CD14-positive monocyte (primary cell): ENCODE measurements at regions not wholly inside any gene's neighbourhood (a gene's known extent, or its start where the extent isn't known, plus 50 kb on each side); places are given as distances from the start of the nearest gene placed in this dataset.
A peak's percentile ranks its signal among the peaks of the same experiment; 100 is the strongest.
"Not testable (repeated sequence)": the region's sequence is repeated elsewhere in the genome, so short reads cannot be mapped to it uniquely, and the experiment has no call there.

ENCODE experiments used
- DNase-seq, 3 donors: peaks; one replicate each; pipeline ENCODE4 v3.0.0-alpha.2; 2011 to 2022
- H2AFZ ChIP-seq: 2 replicates; pipeline ENCODE4 v1.6.0; 2012; ENCODE audit warnings: mild to moderate bottlenecking, low read depth, low read length, inconsistent platforms; ENCODE audit not compliant: insufficient read depth, poor library complexity, severe bottlenecking
- H3K27ac ChIP-seq, 2 donors: 1 replicate in 1 of 2; 2 replicates in 1 of 2; pipeline ENCODE4 v1.5.1; 2012 to 2013; ENCODE audit warnings: low read length in 2 of 2, control low read depth in 1 of 2, inconsistent platforms in 1 of 2, low read depth in 1 of 2, mild to moderate bottlenecking in 1 of 2
- H3K27me3 ChIP-seq, 2 donors: one replicate each; pipeline versions ENCODE4 v1.6.0 to v1.6.1; 2011 to 2013; ENCODE audit warnings: low read length in 2 of 2; ENCODE audit not compliant: control insufficient read depth in 2 of 2, insufficient read depth in 2 of 2
- H3K36me3 ChIP-seq, 2 donors: replicated peaks in 1 of 2; 1 replicate in 1 of 2; 2 replicates in 1 of 2; pipeline versions ENCODE4 v1.5.1 to v1.6.1; 2012 to 2013; ENCODE audit warnings: low read length in 2 of 2, control low read depth in 1 of 2, inconsistent platforms in 1 of 2, mild to moderate bottlenecking in 1 of 2; ENCODE audit not compliant: insufficient read depth in 2 of 2, control insufficient read depth in 1 of 2
- H3K4me1 ChIP-seq, 2 donors: 1 replicate in 1 of 2; 2 replicates in 1 of 2; pipeline versions ENCODE4 v1.5.1 to v1.6.1; 2012 to 2013; ENCODE audit warnings: low read length in 2 of 2, control low read depth in 1 of 2, inconsistent platforms in 1 of 2, mild to moderate bottlenecking in 1 of 2, moderate library complexity in 1 of 2; ENCODE audit not compliant: insufficient read depth in 2 of 2, control insufficient read depth in 1 of 2
- H3K4me2 ChIP-seq: replicated peaks from 2 replicates; pipeline ENCODE3; 2012; ENCODE audit warnings: low read length, moderate library complexity, mild to moderate bottlenecking; ENCODE audit not compliant: poor library complexity, severe bottlenecking; ENCODE audit errors: extremely low read depth
- H3K4me3 ChIP-seq, 3 experiments: fragments of 200-600 bp in 1 of 3; sonication (generic) in 1 of 3; replicated peaks in 1 of 3; 1 replicate in 2 of 3; 2 replicates in 1 of 3; pipeline ENCODE4 v1.5.1; 2011 to 2013; ENCODE audit warnings: low read length in 3 of 3, mild to moderate bottlenecking in 3 of 3, control low read depth in 2 of 3, low read depth in 2 of 3, inconsistent platforms in 1 of 3, moderate library complexity in 1 of 3
- H3K79me2 ChIP-seq: 2 replicates; pipeline ENCODE4 v1.6.0; 2012; ENCODE audit warnings: mild to moderate bottlenecking, control low read depth, inconsistent platforms, low read length, moderate library complexity; ENCODE audit not compliant: insufficient read depth
- H3K9ac ChIP-seq: 2 replicates; pipeline ENCODE4 v1.6.0; 2017; ENCODE audit warnings: low read length, mild to moderate bottlenecking; ENCODE audit not compliant: insufficient read depth, poor library complexity, severe bottlenecking
- H3K9me3 ChIP-seq, 2 donors: replicated peaks in 1 of 2; 1 replicate in 1 of 2; 2 replicates in 1 of 2; pipeline versions ENCODE4 v1.5.1 to v1.6.1; 2012 to 2013; ENCODE audit warnings: low read length in 2 of 2, control low read depth in 1 of 2; ENCODE audit not compliant: control insufficient read depth in 1 of 2, insufficient read depth in 1 of 2
- H4K20me1 ChIP-seq: 2 replicates; pipeline ENCODE4 v1.6.0; 2012; ENCODE audit warnings: mild to moderate bottlenecking, low read length, control low read depth, moderate library complexity; ENCODE audit not compliant: insufficient read depth
- H3K27ac Mint-ChIP-seq, 7 donors: one replicate each; pipeline ENCODE4 v1.8.0; 2020; ENCODE audit warnings: mild to moderate bottlenecking in 7 of 7, mixed read lengths in 7 of 7, moderate library complexity in 6 of 7, inconsistent platforms in 2 of 7
- H3K27me3 Mint-ChIP-seq, 3 donors: one replicate each; pipeline ENCODE4 v1.8.0; 2021 to 2022; ENCODE audit warnings: low read depth in 3 of 3, mild to moderate bottlenecking in 3 of 3, mixed read lengths in 3 of 3, moderate library complexity in 3 of 3, inconsistent platforms in 1 of 3
- H3K36me3 Mint-ChIP-seq, 2 donors: one replicate each; pipeline ENCODE4 v1.8.0; 2020; ENCODE audit warnings: mixed read lengths in 2 of 2, inconsistent platforms in 1 of 2, mild to moderate bottlenecking in 1 of 2
- H3K4me1 Mint-ChIP-seq: one replicate; pipeline ENCODE4 v1.8.0; 2020; ENCODE audit warnings: mild to moderate bottlenecking, mixed read lengths
- H3K4me3 Mint-ChIP-seq, 2 donors: one replicate each; pipeline ENCODE4 v1.8.0; 2020; ENCODE audit warnings: mild to moderate bottlenecking in 2 of 2, mixed read lengths in 2 of 2, moderate library complexity in 1 of 2
- H3K9me3 Mint-ChIP-seq, 7 donors: one replicate each; pipeline ENCODE4 v1.8.0; 2020 to 2022; ENCODE audit warnings: mixed read lengths in 7 of 7, mild to moderate bottlenecking in 6 of 7, moderate library complexity in 6 of 7, inconsistent platforms in 2 of 7
- WGBS: methylation state at CpG from one replicate; pipeline ENCODE4 v1.1.5; 2013; ENCODE audit warnings: missing lambda C conversion rate; ENCODE audit not compliant: insufficient coverage; 5-methylcytosine and 5-hydroxymethylcytosine counted together
- intact Hi-C, 2 donors: fragments of 100-400 bp; cut with micrococcal nuclease; formaldehyde crosslinking; loops; one replicate each; pipeline versions ENCODE4 v1.15.0 to v1.15.1; 2023
- TF ChIP-seq, protein P1 (sequence below): fragments of 200-600 bp; IDR thresholded peaks from one replicate; pipeline ENCODE4 v1.8.0; 2022; ENCODE audit warnings: antibody characterized with exemption, mild to moderate bottlenecking

DNA sequence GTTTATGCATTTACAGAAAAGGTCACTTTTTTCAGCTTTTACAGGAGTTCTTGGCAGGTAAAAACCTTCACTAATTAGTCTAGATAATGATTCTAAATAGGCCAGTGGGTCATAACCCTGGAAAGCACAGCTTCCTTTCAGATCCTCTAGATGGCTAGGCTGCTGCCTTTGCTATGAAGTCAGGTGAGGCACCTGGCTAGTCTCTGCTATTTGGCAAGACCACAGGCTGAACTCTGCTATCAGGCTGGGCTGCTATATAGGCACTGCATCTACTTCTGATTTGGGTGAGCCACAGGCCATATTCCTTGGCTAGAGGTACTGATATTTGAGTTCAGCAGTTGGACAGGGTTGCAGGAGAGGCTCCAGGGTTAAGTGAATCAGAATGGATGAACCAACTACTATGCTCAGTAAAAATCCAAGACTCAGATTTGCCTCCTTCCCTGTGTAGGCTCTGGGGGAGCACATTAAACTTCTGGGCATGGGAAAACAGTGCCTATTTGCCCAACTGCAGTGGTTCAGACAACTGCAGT, 665.7 kb upstream of the TBL1XR1 start:
- Histone ChIP-seq H3K9ac (no peak overlapping the region), H3K4me2 (no peak overlapping the region), H3K36me3 (no peaks in the 10 kb centered on the region), H3K79me2 (no peaks in the 10 kb centered on the region), H4K20me1 (no peaks in the 10 kb centered on the region), H2AFZ (no peak overlapping the region), H3K4me1 (no peaks in the 10 kb centered on the region), H3K27ac (no peak overlapping the region), H3K27me3 (no peaks in the 10 kb centered on the region), H3K4me3 (no peak overlapping the region), H3K9me3 (peaks cover 19 to 33% of the 10 kb centered on the region in 2 donors)
- H3K36me3 Mint-ChIP-seq: no peaks in the 10 kb centered on the region
- intact Hi-C loops: no loop called here
- H3K9me3 Mint-ChIP-seq: peaks cover 26 to 59% (median 34%) of the 10 kb centered on the region in 7 donors
- no peak for DNase-seq
- no peak overlapping the region for H3K27ac Mint-ChIP-seq
- no peak overlapping the region for H3K4me3 Mint-ChIP-seq
- TF ChIP-seq, protein P1, sequence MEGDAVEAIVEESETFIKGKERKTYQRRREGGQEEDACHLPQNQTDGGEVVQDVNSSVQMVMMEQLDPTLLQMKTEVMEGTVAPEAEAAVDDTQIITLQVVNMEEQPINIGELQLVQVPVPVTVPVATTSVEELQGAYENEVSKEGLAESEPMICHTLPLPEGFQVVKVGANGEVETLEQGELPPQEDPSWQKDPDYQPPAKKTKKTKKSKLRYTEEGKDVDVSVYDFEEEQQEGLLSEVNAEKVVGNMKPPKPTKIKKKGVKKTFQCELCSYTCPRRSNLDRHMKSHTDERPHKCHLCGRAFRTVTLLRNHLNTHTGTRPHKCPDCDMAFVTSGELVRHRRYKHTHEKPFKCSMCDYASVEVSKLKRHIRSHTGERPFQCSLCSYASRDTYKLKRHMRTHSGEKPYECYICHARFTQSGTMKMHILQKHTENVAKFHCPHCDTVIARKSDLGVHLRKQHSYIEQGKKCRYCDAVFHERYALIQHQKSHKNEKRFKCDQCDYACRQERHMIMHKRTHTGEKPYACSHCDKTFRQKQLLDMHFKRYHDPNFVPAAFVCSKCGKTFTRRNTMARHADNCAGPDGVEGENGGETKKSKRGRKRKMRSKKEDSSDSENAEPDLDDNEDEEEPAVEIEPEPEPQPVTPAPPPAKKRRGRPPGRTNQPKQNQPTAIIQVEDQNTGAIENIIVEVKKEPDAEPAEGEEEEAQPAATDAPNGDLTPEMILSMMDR: no peak
- no peaks in the 10 kb centered on the region for H3K4me1 Mint-ChIP-seq
- peaks cover 1 to 5% (median 2%) of the 10 kb centered on the region in 3 donors for H3K27me3 Mint-ChIP-seq

DNA sequence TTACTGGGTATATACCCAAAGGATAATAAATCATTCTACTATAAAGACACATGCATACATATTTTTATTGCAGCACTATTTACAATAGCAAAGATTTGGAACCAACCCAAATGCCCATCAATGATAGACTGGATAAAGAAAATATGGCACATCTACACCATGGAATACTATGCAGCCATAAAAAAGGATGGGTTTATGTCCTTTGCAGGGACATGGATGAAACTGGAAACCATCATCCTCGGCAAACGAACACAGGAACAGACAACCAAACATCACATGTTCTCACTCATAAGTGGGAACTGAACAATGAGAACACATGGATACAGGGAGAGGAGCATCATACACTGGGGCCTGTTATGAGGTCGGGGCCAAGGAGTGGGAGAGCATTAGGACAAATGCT, 665.0 kb upstream of the KCNMB2 start:
- H3K36me3 ChIP-seq, H3K27ac Mint-ChIP-seq, DNase-seq, H3K9me3 ChIP-seq, H3K4me3 ChIP-seq, intact Hi-C loops, H2AFZ ChIP-seq, H3K36me3 Mint-ChIP-seq, H3K27me3 ChIP-seq, H3K4me1 Mint-ChIP-seq, H3K27me3 Mint-ChIP-seq, H3K9ac ChIP-seq, H4K20me1 ChIP-seq, H3K4me2 ChIP-seq, H3K27ac ChIP-seq, H3K79me2 ChIP-seq, H3K4me1 ChIP-seq: not testable (repeated sequence)
- peak overlapping the region in 1 of 2 donors; percentile 28 for H3K4me3 Mint-ChIP-seq
- 63% methylated on average over 1 of the region's 3 CpGs for WGBS
- peaks cover 15 to 35% (median 24%) of the 10 kb centered on the region in 7 donors for H3K9me3 Mint-ChIP-seq
